ENCODE measurements at regions not wholly inside any gene's neighbourhood (a gene's known extent, or its start where the extent isn't known, plus 50 kb on each side); places are given as distances from the start of the nearest gene placed in this dataset.

- TF ChIP-seq CTCF (IDR thresholded peaks at IDR 0.05) (no peak), POLR2A (IDR thresholded peaks at IDR 0.05) (no peak)
- Histone ChIP-seq H3K27me3 (no peaks in the 10 kb centered on the region), H3K36me3 (no peaks in the 10 kb centered on the region), H3K27ac (no peak overlapping the region), H3K9me3 (no peaks in the 10 kb centered on the region), H3K4me3 (replicated peaks in 1 of 3) (no peak overlapping the region), H3K4me1 (no peaks in the 10 kb centered on the region)
- WGBS, 2 donors = 84 to 89% methylated on average over 3 of the region's 3 CpGs
- no peak for DNase-seq
- intact Hi-C loops (cut with DNase I) = no loop called here
Observed at GRCh38 chr13:52938065-52938464, 89.6 kb upstream of the PCDH8 start.

- TF ChIP-seq POLR2A (IDR thresholded peaks at IDR 0.05) (no peak), CTCF (IDR thresholded peaks at IDR 0.05) (no peak)
- no peaks in the 10 kb centered on the region for H3K36me3 ChIP-seq
- H3K27ac ChIP-seq = no peak overlapping the region
- H3K4me3 ChIP-seq (replicated peaks in 1 of 3) = no peak overlapping the region
- intact Hi-C loops (cut with DNase I) = no loop called here
- no peaks in the 10 kb centered on the region for H3K9me3 ChIP-seq
- H3K4me1 ChIP-seq = no peaks in the 10 kb centered on the region
- DNase-seq = no peak
- H3K27me3 ChIP-seq = no peaks in the 10 kb centered on the region
- 83 to 95% methylated on average over 2 of the region's 2 CpGs for WGBS, 2 donors
Observed at GRCh38 chr13:52936806-52937205, 88.4 kb upstream of the PCDH8 start.

- 73 to 75% methylated on average over 7 of the region's 7 CpGs for WGBS, 2 donors
- H3K36me3 ChIP-seq = no peaks in the 10 kb centered on the region
- TF ChIP-seq CTCF (IDR thresholded peaks at IDR 0.05) (no peak), POLR2A (IDR thresholded peaks at IDR 0.05) (no peak)
- H3K27ac ChIP-seq = no peak overlapping the region
- no peaks in the 10 kb centered on the region for H3K9me3 ChIP-seq
- no peaks in the 10 kb centered on the region for H3K4me1 ChIP-seq
- H3K4me3 ChIP-seq (replicated peaks in 1 of 3) = no peak overlapping the region
- no peaks in the 10 kb centered on the region for H3K27me3 ChIP-seq
- intact Hi-C loops (cut with DNase I) = no loop called here
- DNase-seq = no peak
Observed at GRCh38 chr13:52934258-52934657, 85.8 kb upstream of the PCDH8 start.

- H3K27ac ChIP-seq = no peak overlapping the region
- WGBS, 2 donors = 88 to 92% methylated on average over 25 of the region's 25 CpGs
- no peaks in the 10 kb centered on the region for H3K36me3 ChIP-seq
- no peaks in the 10 kb centered on the region for H3K27me3 ChIP-seq
- no peaks in the 10 kb centered on the region for H3K4me1 ChIP-seq
- no peak overlapping the region for H3K4me3 ChIP-seq (replicated peaks in 1 of 3)
- TF ChIP-seq CTCF (IDR thresholded peaks at IDR 0.05) = no peak
- TF ChIP-seq POLR2A (IDR thresholded peaks at IDR 0.05) = no peak
- DNase-seq = no peak
- no peaks in the 10 kb centered on the region for H3K9me3 ChIP-seq
- intact Hi-C loops (cut with DNase I) = no loop called here
Observed at GRCh38 chr13:52933547-52934210, 85.2 kb upstream of the PCDH8 start.

- Histone ChIP-seq H3K9me3 (no peaks in the 10 kb centered on the region), H3K36me3 (no peaks in the 10 kb centered on the region), H3K27me3 (no peaks in the 10 kb centered on the region), H3K27ac (no peak overlapping the region), H3K4me1 (no peaks in the 10 kb centered on the region), H3K4me3 (replicated peaks in 1 of 3) (no peak overlapping the region)
- TF ChIP-seq POLR2A (IDR thresholded peaks at IDR 0.05) (no peak), CTCF (IDR thresholded peaks at IDR 0.05) (no peak)
- intact Hi-C loops (cut with DNase I) = no loop called here
- WGBS, 2 donors = 86 to 90% methylated on average over 7 of the region's 7 CpGs
- DNase-seq = no peak
Observed at GRCh38 chr13:52933099-52933498, 84.7 kb upstream of the PCDH8 start.
